NT2/D1 (cell line): ENCODE measurements at regions not wholly inside any gene's neighbourhood (a gene's known extent, or its start where the extent isn't known, plus 50 kb on each side); places are given as distances from the start of the nearest gene placed in this dataset.

Source experiments
- DNase-seq: peaks from one replicate; pipeline ENCODE4 v3.0.0-alpha.2; 2011; ENCODE audit warnings: low read depth, low spot score
- H3K27me3 ChIP-seq: 2 replicates; pipeline ENCODE4 v1.6.0; 2011; ENCODE audit warnings: mild to moderate bottlenecking; ENCODE audit not compliant: insufficient read length, insufficient read depth
- H3K36me3 ChIP-seq: 2 replicates; pipeline ENCODE4 v1.6.1; 2011; ENCODE audit warnings: mild to moderate bottlenecking, low read length, mixed read lengths; ENCODE audit not compliant: insufficient read depth, insufficient read length
- H3K4me1 ChIP-seq: 2 replicates; pipeline ENCODE4 v1.5.1; 2011; ENCODE audit not compliant: insufficient read depth, insufficient read length
- H3K4me3 ChIP-seq: 2 replicates; pipeline ENCODE4 v1.5.1; 2011; ENCODE audit warnings: low read depth; ENCODE audit not compliant: insufficient read length
- H3K9ac ChIP-seq: 2 replicates; pipeline ENCODE4 v1.6.0; 2011; ENCODE audit warnings: low read depth; ENCODE audit not compliant: insufficient read length
- H3K9me3 ChIP-seq: 2 replicates; pipeline ENCODE4 v1.5.1; 2011; ENCODE audit warnings: mild to moderate bottlenecking, low read length; ENCODE audit not compliant: insufficient read depth
- SUZ12 ChIP-seq: IDR thresholded peaks from 2 replicates; pipeline ENCODE4 v1.6.1; 2011; ENCODE audit not compliant: insufficient read length, insufficient read depth; ENCODE audit errors: extremely low read depth
- YY1 ChIP-seq: IDR thresholded peaks from 2 replicates; pipeline ENCODE4 v1.6.1; 2011; ENCODE audit not compliant: insufficient read length, insufficient read depth
- ZNF274 ChIP-seq: IDR thresholded peaks from 2 replicates; pipeline ENCODE4 v1.6.1; 2011; ENCODE audit warnings: mild to moderate bottlenecking, low read depth, low read length

- H3K4me1 ChIP-seq = no peaks in the 10 kb centered on the region
- H3K36me3 ChIP-seq = no peaks in the 10 kb centered on the region
- no peak overlapping the region for H3K4me3 ChIP-seq
- TF ChIP-seq ZNF274 (no peak), YY1 (no peak), SUZ12 (no peak)
- H3K9me3 ChIP-seq = no peaks in the 10 kb centered on the region
- H3K9ac ChIP-seq = no peak overlapping the region
- DNase-seq = peak; percentile 32
- no peaks in the 10 kb centered on the region for H3K27me3 ChIP-seq
These were observed 398.8 kb downstream of the SEC16B start for GRCh38 chr1:177571076-177571475.

GRCh38 chr1:177569476-177569875 is 398.7 kb downstream of the BRINP2 start:
- H3K27me3 ChIP-seq = no peaks in the 10 kb centered on the region
- no peak overlapping the region for H3K4me3 ChIP-seq
- no peak for DNase-seq
- H3K4me1 ChIP-seq = no peaks in the 10 kb centered on the region
- H3K36me3 ChIP-seq = no peaks in the 10 kb centered on the region
- TF ChIP-seq SUZ12 (no peak), YY1 (no peak), ZNF274 (no peak)
- no peak overlapping the region for H3K9ac ChIP-seq
- no peaks in the 10 kb centered on the region for H3K9me3 ChIP-seq

GRCh38 chr1:177568622-177569021 is 397.9 kb downstream of the BRINP2 start:
- no peaks in the 10 kb centered on the region for H3K36me3 ChIP-seq
- H3K4me3 ChIP-seq = no peak overlapping the region
- DNase-seq = no peak
- H3K27me3 ChIP-seq = no peaks in the 10 kb centered on the region
- H3K9ac ChIP-seq = no peak overlapping the region
- H3K4me1 ChIP-seq = no peaks in the 10 kb centered on the region
- no peaks in the 10 kb centered on the region for H3K9me3 ChIP-seq
- no peak for TF ChIP-seq SUZ12
- TF ChIP-seq YY1 = no peak
- TF ChIP-seq ZNF274 = no peak

- Histone ChIP-seq H3K27me3 (no peaks in the 10 kb centered on the region), H3K36me3 (no peaks in the 10 kb centered on the region), H3K9ac (no peak overlapping the region), H3K4me1 (no peaks in the 10 kb centered on the region), H3K4me3 (no peak overlapping the region), H3K9me3 (no peaks in the 10 kb centered on the region)
- peak; percentile 9 for DNase-seq
- TF ChIP-seq SUZ12 = no peak
- TF ChIP-seq ZNF274 = no peak
- TF ChIP-seq YY1 = no peak
These were observed 396.6 kb downstream of the BRINP2 start for GRCh38 chr1:177567393-177567792.

GRCh38 chr1:177566495-177566894 is 395.7 kb downstream of the BRINP2 start:
- H3K4me3 ChIP-seq = no peak overlapping the region
- H3K9ac ChIP-seq = no peak overlapping the region

GRCh38 chr1:177561436-177561835 is 390.7 kb downstream of the BRINP2 start:
- no peak for DNase-seq
- no peak for TF ChIP-seq SUZ12
- TF ChIP-seq YY1 = no peak
- TF ChIP-seq ZNF274 = no peak

More at GRCh38 chr1:177566495-177566894, 395.7 kb downstream of the BRINP2 start:
- no peaks in the 10 kb centered on the region for H3K27me3 ChIP-seq
- DNase-seq = no peak
- TF ChIP-seq SUZ12 (no peak), ZNF274 (no peak), YY1 (no peak)
- no peaks in the 10 kb centered on the region for H3K4me1 ChIP-seq
- no peaks in the 10 kb centered on the region for H3K9me3 ChIP-seq
- H3K36me3 ChIP-seq = no peaks in the 10 kb centered on the region

GRCh38 chr1:177558372-177558771 is 387.6 kb downstream of the BRINP2 start:
- no peaks in the 10 kb centered on the region for H3K4me1 ChIP-seq
- TF ChIP-seq SUZ12 (no peak), YY1 (no peak), ZNF274 (no peak)
- H3K27me3 ChIP-seq = no peaks in the 10 kb centered on the region
- H3K9me3 ChIP-seq = no peaks in the 10 kb centered on the region
- no peak overlapping the region for H3K9ac ChIP-seq
- no peak overlapping the region for H3K4me3 ChIP-seq
- DNase-seq = no peak
- H3K36me3 ChIP-seq = no peaks in the 10 kb centered on the region

More at GRCh38 chr1:177561436-177561835, 390.7 kb downstream of the BRINP2 start:
- no peaks in the 10 kb centered on the region for H3K4me1 ChIP-seq
- H3K9me3 ChIP-seq = no peaks in the 10 kb centered on the region
- H3K4me3 ChIP-seq = no peak overlapping the region
- no peak overlapping the region for H3K9ac ChIP-seq
- H3K27me3 ChIP-seq = no peaks in the 10 kb centered on the region
- H3K36me3 ChIP-seq = no peaks in the 10 kb centered on the region

GRCh38 chr1:177556163-177556562 is 385.4 kb downstream of the BRINP2 start:
- H3K27me3 ChIP-seq = no peaks in the 10 kb centered on the region
- DNase-seq = no peak
- no peaks in the 10 kb centered on the region for H3K36me3 ChIP-seq
- no peaks in the 10 kb centered on the region for H3K9me3 ChIP-seq
- no peaks in the 10 kb centered on the region for H3K4me1 ChIP-seq
- no peak overlapping the region for H3K9ac ChIP-seq
- H3K4me3 ChIP-seq = no peak overlapping the region
- TF ChIP-seq ZNF274 (no peak), SUZ12 (no peak), YY1 (no peak)
